ENCODE measurements at regions not wholly inside any gene's neighbourhood (a gene's known extent, or its start where the extent isn't known, plus 50 kb on each side); places are given as distances from the start of the nearest gene placed in this dataset.
A peak's percentile ranks its signal among the peaks of the same experiment; 100 is the strongest.

GRCh38 chr6:84284428-84285049 lies 57.1 kb upstream of the CEP162 start:
- Histone ChIP-seq H3K4me1 (ENCODE audit: control insufficient read depth in 4 of 4, insufficient read depth in 4 of 4, low read length in 3 of 4) (peaks cover 0 to 6% (median 2%) of the 10 kb centered on the region in 4 donors), H3K9ac (ENCODE audit: low read depth in 1 of 2, low read length in 2 of 2) (no peak overlapping the region), H3K36me3 (ENCODE audit: control insufficient read depth in 4 of 4, insufficient read depth in 3 of 4, low read depth in 1 of 4, low read length in 3 of 4) (no peaks in the 10 kb centered on the region), H3K4me3 (ENCODE audit: low read depth in 1 of 3, low read length in 3 of 3) (no peak overlapping the region), H3K9me3 (ENCODE audit: control insufficient read depth in 4 of 4, low read length in 3 of 4) (peaks cover 0 to 4% (median 0%) of the 10 kb centered on the region in 4 donors), H3K27ac (ENCODE audit: low read depth in 1 of 2, low read length in 2 of 2) (no peak overlapping the region), H3K27me3 (ENCODE audit: control insufficient read depth in 4 of 4, insufficient read depth in 4 of 4, low read length in 3 of 4) (no peaks in the 10 kb centered on the region)
- 63% methylated on average over 6 of the region's 6 CpGs for WGBS
- no peak for TF ChIP-seq EGR1 (IDR thresholded peaks at IDR 0.05; ENCODE audit: low read depth in 2 of 2)
- peak; percentile 24 for TF ChIP-seq CTCF (IDR thresholded peaks at IDR 0.05; ENCODE audit: low read depth, low read length, missing input control)
- TF ChIP-seq ZBTB33 (IDR thresholded peaks at IDR 0.05) = no peak
- TF ChIP-seq MAX (IDR thresholded peaks at IDR 0.05) = no peak
- TF ChIP-seq RAD21 (IDR thresholded peaks at IDR 0.05) = peak; percentile 65 to 75
- TF ChIP-seq ATF3 (IDR thresholded peaks at IDR 0.05) = no peak
- no peak for TF ChIP-seq REST (IDR thresholded peaks at IDR 0.05)
- no peak for TF ChIP-seq HNF4G (IDR thresholded peaks at IDR 0.05)
- TF ChIP-seq NR2F2 (IDR thresholded peaks at IDR 0.05) = no peak
- TF ChIP-seq HNF4A (conservative IDR thresholded peaks at IDR 0.05) = no peak
- no peak for TF ChIP-seq SP1 (IDR thresholded peaks at IDR 0.05)
- TF ChIP-seq RXRA (IDR thresholded peaks at IDR 0.05) = no peak
- no peak for DNase-seq (ENCODE audit: low spot score)

- WGBS = 66% methylated on average over 10 of the region's 10 CpGs
- no peaks in the 10 kb centered on the region for H3K36me3 ChIP-seq (ENCODE audit: control insufficient read depth in 4 of 4, insufficient read depth in 3 of 4, low read depth in 1 of 4, low read length in 3 of 4)
- H3K4me1 ChIP-seq (ENCODE audit: control insufficient read depth in 4 of 4, insufficient read depth in 4 of 4, low read length in 3 of 4) = peaks cover 0 to 6% (median 2%) of the 10 kb centered on the region in 4 donors
- no peak for TF ChIP-seq JUND (IDR thresholded peaks at IDR 0.05)
- no peak for TF ChIP-seq HNF4A (conservative IDR thresholded peaks at IDR 0.05)
- TF ChIP-seq NR2F2 (IDR thresholded peaks at IDR 0.05) = no peak
- no peak for TF ChIP-seq TAF1 (conservative IDR thresholded peaks at IDR 0.05)
- no peak for TF ChIP-seq FOXA2 (IDR thresholded peaks at IDR 0.05)
- no peak for TF ChIP-seq MAX (IDR thresholded peaks at IDR 0.05)
- TF ChIP-seq GABPA (IDR thresholded peaks at IDR 0.05 in 1 of 2, conservative IDR thresholded peaks at IDR 0.05 in 1 of 2) = no peak
- TF ChIP-seq FOXA1 (IDR thresholded peaks at IDR 0.05) = no peak
- TF ChIP-seq ZBTB33 (IDR thresholded peaks at IDR 0.05) = no peak
- H3K27me3 ChIP-seq (ENCODE audit: control insufficient read depth in 4 of 4, insufficient read depth in 4 of 4, low read length in 3 of 4) = no peaks in the 10 kb centered on the region
- H3K4me3 ChIP-seq (ENCODE audit: low read depth in 1 of 3, low read length in 3 of 3) = no peak overlapping the region
- no peak overlapping the region for H3K27ac ChIP-seq (ENCODE audit: low read depth in 1 of 2, low read length in 2 of 2)
- no peaks in the 10 kb centered on the region for H3K9me3 ChIP-seq (ENCODE audit: control insufficient read depth in 4 of 4, low read length in 3 of 4)
- no peak overlapping the region for H3K9ac ChIP-seq (ENCODE audit: low read depth in 1 of 2, low read length in 2 of 2)
- DNase-seq (ENCODE audit: low spot score) = no peak
Measured at GRCh38 chr6:84282550-84282949, 55.1 kb upstream of the CEP162 start.

All from liver (tissue), 8 donors.